ENCODE measurements at regions not wholly inside any gene's neighbourhood (a gene's known extent, or its start where the extent isn't known, plus 50 kb on each side); places are given as distances from the start of the nearest gene placed in this dataset.

GRCh38 chr13:22028831-22029230 lies 358.0 kb downstream of the FGF9 start:
- H3K4me3 ChIP-seq: no peak overlapping the region
- no peaks in the 10 kb centered on the region for H3F3A ChIP-seq (replicated peaks; ENCODE audit: low read depth)
- no peaks in the 10 kb centered on the region for H3K36me3 Mint-ChIP-seq (ENCODE audit: low read depth)
- no peaks in the 10 kb centered on the region for H3K36me3 ChIP-seq (ENCODE audit: insufficient read depth)
- 0 out of 2 replicates have a peak, but pooled peaks cover 4% of the 10 kb centered on the region for H3K9me2 ChIP-seq (ENCODE audit: insufficient read depth)
- no peaks in the 10 kb centered on the region for H3K27me3 ChIP-seq (ENCODE audit: insufficient read depth)
- H4K20me1 ChIP-seq (replicated peaks; ENCODE audit: insufficient read depth): no peaks in the 10 kb centered on the region
- H3K4me2 ChIP-seq: no peak overlapping the region
- no peaks in the 10 kb centered on the region; the same call in 2 of the 3 replicates for H3K9me3 Mint-ChIP-seq
- DNase-seq (ENCODE audit: low spot score) (no peak), ATAC-seq (no peak)
- H3K79me2 ChIP-seq (replicated peaks; ENCODE audit: insufficient read depth): no peaks in the 10 kb centered on the region
- TF ChIP-seq REST (IDR thresholded peaks at IDR 0.05; ENCODE audit: unreplicated experiment): no peak
- no peaks in the 10 kb centered on the region for H3K4me1 ChIP-seq (ENCODE audit: insufficient read depth)
- no peak overlapping the region for H2AFZ ChIP-seq
- no peaks in the 10 kb centered on the region for H3K4me1 Mint-ChIP-seq
- H3K27ac ChIP-seq (ENCODE audit: low read depth): no peak overlapping the region
- no peak overlapping the region for H3K27ac Mint-ChIP-seq
- peaks cover 10% of the 10 kb centered on the region for H3K27me3 Mint-ChIP-seq (ENCODE audit: insufficient read depth, low read depth, poor library complexity)
- H3K4me3 Mint-ChIP-seq: no peak overlapping the region

GRCh38 chr13:22030321-22030720 lies 359.4 kb downstream of the FGF9 start:
- Histone ChIP-seq H3F3A (replicated peaks; ENCODE audit: low read depth) (no peaks in the 10 kb centered on the region), H3K27ac (ENCODE audit: low read depth) (no peak overlapping the region), H3K79me2 (replicated peaks; ENCODE audit: insufficient read depth) (no peaks in the 10 kb centered on the region), H3K36me3 (ENCODE audit: insufficient read depth) (no peaks in the 10 kb centered on the region), H2AFZ (no peak overlapping the region; the same call in 1 of the 2 replicates), H3K4me2 (no peak overlapping the region), H4K20me1 (replicated peaks; ENCODE audit: insufficient read depth) (no peaks in the 10 kb centered on the region), H3K9me2 (ENCODE audit: insufficient read depth) (0 out of 2 replicates have a peak, but pooled peaks cover 4% of the 10 kb centered on the region), H3K4me3 (no peak overlapping the region), H3K4me1 (ENCODE audit: insufficient read depth) (no peaks in the 10 kb centered on the region), H3K27me3 (ENCODE audit: insufficient read depth) (no peaks in the 10 kb centered on the region)
- no peaks in the 10 kb centered on the region for H3K36me3 Mint-ChIP-seq (ENCODE audit: low read depth)
- no peak for DNase-seq (ENCODE audit: low spot score)
- H3K9me3 Mint-ChIP-seq: no peaks in the 10 kb centered on the region; the same call in 2 of the 3 replicates
- no peak for ATAC-seq
- peaks cover 10% of the 10 kb centered on the region for H3K27me3 Mint-ChIP-seq (ENCODE audit: insufficient read depth, low read depth, poor library complexity)
- no peak overlapping the region for H3K4me3 Mint-ChIP-seq
- H3K27ac Mint-ChIP-seq: no peak overlapping the region
- no peaks in the 10 kb centered on the region for H3K4me1 Mint-ChIP-seq
- no peak for TF ChIP-seq ZNF462 (CRISPR knock-in tag; IDR thresholded peaks at IDR 0.05)
- TF ChIP-seq EZH2 (IDR thresholded peaks at IDR 0.05; ENCODE audit: low read depth, unreplicated experiment): no peak
- no peak for TF ChIP-seq ZNF331 (CRISPR knock-in tag; IDR thresholded peaks at IDR 0.05; ENCODE audit: low read depth)
- TF ChIP-seq STAT1 (IDR thresholded peaks at IDR 0.05; ENCODE audit: unreplicated experiment): no peak
- TF ChIP-seq POLR2AphosphoS5 (IDR thresholded peaks at IDR 0.05; ENCODE audit: low read depth): no peak
- no peak for TF ChIP-seq NANOG (IDR thresholded peaks at IDR 0.05; ENCODE audit: borderline replicate concordance)
- TF ChIP-seq CTCF (conservative IDR thresholded peaks at IDR 0.05; ENCODE audit: low read depth in 2 of 2): no peak
- TF ChIP-seq ETS1 (IDR thresholded peaks at IDR 0.05): no peak
- no peak for TF ChIP-seq ZNF114 (CRISPR knock-in tag; IDR thresholded peaks at IDR 0.05)

All from GM23338 (cell line).